ENCODE measurements at regions not wholly inside any gene's neighbourhood (a gene's known extent, or its start where the extent isn't known, plus 50 kb on each side); places are given as distances from the start of the nearest gene placed in this dataset.

DNA sequence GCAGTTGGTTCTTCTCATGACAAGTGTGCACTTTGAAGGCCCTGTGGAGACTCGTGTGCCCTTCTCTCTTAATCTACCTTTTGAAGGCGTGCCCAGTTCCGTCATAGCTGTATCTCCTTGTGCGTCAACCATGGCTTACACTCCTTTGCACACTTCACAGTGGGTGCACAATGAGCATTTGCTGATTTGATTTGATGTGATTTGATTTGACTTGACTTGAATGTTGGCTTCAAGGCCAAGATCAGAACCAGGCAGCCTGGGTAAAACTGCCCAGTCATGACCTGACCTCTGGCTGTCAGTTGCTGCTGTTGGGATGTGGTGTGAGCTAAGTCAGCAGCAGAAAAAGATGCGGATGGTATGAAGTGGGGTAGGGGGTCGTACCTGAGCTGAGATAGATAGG is 670.3 kb upstream of the HS6ST1 start:
- TF ChIP-seq EP300 (IDR thresholded peaks at IDR 0.05): no peak
- TF ChIP-seq, protein P1, sequence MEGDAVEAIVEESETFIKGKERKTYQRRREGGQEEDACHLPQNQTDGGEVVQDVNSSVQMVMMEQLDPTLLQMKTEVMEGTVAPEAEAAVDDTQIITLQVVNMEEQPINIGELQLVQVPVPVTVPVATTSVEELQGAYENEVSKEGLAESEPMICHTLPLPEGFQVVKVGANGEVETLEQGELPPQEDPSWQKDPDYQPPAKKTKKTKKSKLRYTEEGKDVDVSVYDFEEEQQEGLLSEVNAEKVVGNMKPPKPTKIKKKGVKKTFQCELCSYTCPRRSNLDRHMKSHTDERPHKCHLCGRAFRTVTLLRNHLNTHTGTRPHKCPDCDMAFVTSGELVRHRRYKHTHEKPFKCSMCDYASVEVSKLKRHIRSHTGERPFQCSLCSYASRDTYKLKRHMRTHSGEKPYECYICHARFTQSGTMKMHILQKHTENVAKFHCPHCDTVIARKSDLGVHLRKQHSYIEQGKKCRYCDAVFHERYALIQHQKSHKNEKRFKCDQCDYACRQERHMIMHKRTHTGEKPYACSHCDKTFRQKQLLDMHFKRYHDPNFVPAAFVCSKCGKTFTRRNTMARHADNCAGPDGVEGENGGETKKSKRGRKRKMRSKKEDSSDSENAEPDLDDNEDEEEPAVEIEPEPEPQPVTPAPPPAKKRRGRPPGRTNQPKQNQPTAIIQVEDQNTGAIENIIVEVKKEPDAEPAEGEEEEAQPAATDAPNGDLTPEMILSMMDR (IDR thresholded peaks at IDR 0.05): no peak
- TF ChIP-seq POLR2A (IDR thresholded peaks at IDR 0.05): no peak
